AG09319 (cell line): ENCODE measurements at regions not wholly inside any gene's neighbourhood (a gene's known extent, or its start where the extent isn't known, plus 50 kb on each side); places are given as distances from the start of the nearest gene placed in this dataset.

Source experiments
- DNase-seq: peaks from one replicate; pipeline ENCODE4 v3.0.0-alpha.2; 2010; ENCODE audit warnings: low read depth; ENCODE audit errors: extremely low read depth
- TF ChIP-seq, protein P1 (sequence below): IDR thresholded peaks from 2 replicates; pipeline ENCODE4 v1.5.1; 2011; ENCODE audit warnings: low read depth, mild to moderate bottlenecking, inconsistent platforms, low read length, moderate library complexity

DNA sequence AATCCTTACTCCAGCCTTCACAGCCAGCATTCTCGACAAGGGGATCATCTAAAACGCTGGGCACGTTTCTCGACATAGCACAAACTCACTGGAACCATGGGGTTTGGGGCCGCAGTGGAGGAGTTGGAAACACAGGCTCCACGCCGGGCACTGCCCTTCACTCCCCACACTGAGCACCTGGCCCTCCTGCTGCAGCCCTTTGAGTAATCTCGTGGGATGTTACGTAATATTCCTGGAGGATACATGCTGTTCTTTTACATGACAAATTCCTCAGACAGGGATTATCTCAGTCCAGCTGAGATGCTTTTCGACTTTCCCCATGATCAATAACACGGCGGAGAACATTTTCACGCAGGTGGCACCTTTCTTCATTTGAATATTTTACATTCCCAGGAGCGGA, 408.0 kb downstream of the SHANK2 start:
- TF ChIP-seq, protein P1, sequence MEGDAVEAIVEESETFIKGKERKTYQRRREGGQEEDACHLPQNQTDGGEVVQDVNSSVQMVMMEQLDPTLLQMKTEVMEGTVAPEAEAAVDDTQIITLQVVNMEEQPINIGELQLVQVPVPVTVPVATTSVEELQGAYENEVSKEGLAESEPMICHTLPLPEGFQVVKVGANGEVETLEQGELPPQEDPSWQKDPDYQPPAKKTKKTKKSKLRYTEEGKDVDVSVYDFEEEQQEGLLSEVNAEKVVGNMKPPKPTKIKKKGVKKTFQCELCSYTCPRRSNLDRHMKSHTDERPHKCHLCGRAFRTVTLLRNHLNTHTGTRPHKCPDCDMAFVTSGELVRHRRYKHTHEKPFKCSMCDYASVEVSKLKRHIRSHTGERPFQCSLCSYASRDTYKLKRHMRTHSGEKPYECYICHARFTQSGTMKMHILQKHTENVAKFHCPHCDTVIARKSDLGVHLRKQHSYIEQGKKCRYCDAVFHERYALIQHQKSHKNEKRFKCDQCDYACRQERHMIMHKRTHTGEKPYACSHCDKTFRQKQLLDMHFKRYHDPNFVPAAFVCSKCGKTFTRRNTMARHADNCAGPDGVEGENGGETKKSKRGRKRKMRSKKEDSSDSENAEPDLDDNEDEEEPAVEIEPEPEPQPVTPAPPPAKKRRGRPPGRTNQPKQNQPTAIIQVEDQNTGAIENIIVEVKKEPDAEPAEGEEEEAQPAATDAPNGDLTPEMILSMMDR = no peak
- DNase-seq = no peak

- DNase-seq = no peak
- TF ChIP-seq, protein P1 = no peak
Measured at GRCh38 chr11:70845591-70846041, 406.8 kb downstream of the SHANK2 start.

DNA sequence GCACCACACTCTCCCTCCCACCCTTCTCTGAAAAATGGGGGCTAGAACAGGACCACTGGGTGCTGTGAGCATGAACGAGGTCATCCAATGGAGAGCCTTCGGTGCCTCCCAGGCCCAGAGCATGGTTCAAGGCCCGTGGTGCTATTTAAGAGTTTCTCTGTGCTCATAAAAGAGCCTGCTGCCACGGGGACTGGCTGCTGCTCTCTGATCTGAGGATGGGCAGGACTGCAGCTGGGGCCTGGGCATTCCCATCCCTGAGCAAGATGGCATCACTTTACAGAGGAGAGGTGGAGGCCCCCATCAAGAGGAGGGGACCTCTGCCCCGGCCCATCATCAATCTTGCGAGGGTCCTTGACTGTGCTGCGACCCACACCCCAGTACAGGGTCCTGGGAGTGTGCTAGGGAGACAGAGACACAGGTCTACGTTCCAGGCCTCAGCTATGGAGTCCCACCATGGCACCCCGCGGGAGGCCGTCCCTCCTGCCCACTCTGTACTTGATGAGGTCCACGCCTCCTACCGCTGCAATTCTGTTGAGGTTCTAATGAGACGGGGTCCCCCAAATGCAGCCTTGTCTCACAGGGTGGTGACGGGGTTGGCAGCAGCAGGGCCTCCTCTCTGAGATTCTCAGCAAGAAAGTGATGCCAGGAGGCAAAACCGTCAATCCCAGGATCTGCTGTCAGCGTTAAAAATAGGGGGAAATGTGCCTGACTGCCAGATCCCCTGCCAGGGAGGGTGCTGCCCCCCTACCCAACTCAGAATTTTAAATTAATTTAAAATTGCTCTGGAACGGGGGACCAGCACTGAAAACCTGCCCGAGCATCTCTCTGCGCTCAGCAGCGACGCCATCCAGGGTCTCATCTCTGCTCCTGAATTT, 405.4 kb downstream of the SHANK2 start:
- TF ChIP-seq, protein P1 = no peak
- no peak for DNase-seq

DNA sequence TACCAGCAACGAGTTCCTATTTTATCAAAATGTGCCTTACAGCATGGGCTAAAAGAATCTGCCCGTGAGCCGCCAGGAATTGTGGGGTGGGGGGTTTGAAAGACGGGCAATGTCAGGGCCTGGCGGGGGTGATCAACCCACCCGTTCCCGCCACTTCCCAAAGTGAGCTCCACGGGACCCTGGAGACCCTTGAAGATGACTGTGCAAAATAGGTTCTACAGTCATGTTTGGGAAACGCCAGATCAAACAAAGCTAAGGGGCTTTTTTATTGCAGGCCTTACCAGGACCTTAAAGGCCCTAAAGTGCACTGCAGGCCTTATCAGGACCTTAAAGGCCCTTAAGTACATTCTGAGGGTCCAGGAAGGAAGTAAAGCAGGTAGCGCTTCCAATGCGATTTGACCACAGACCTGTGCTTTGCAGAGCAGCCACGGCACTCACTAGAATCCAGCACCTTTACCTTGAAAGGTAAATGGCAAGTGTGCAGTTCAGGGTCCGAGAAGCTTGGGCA, 404.1 kb downstream of the SHANK2 start:
- DNase-seq = no peak
- TF ChIP-seq, protein P1 = no peak

DNA sequence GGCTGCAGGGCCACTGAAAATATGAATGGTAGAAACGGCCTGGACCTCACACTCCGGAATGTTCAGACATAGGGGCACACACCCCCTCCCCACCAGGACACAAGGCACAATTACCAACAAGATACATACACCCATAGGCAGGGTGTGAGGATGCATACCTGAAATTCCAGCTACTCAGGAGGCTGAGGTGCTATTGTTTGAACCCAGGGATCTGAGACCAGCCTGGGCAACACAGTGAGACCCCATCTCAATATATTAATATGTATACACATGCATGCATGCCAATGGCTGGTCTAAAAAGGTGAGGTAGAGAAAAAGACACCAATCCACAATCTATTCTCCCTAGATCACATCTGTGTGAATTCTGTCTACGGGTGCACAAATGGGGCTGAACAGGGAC, 403.3 kb downstream of the SHANK2 start:
- no peak for DNase-seq

DNA sequence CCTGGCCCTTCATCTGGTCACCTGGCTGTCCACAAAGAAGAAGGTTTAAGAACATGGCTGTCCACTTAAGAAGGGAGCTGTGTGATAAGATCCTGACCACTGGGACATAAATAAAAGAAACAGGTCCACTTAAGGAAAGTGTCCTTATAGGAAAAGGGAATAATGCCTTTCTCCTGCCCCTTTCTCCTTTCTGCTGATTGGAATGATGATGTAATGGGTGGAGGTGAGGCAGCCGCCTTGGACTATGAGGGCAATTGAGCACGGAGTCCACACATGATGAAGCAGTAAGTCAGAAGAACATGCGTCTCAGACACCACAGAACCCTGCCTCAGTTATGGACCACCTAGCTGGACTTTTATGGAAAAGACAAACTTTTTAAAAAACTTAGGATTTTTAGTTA, 401.1 kb downstream of the SHANK2 start:
- TF ChIP-seq, protein P1 = no peak
- DNase-seq = no peak

More for the DNA sequence above, 403.3 kb downstream of the SHANK2 start:
- TF ChIP-seq, protein P1 = no peak

DNA sequence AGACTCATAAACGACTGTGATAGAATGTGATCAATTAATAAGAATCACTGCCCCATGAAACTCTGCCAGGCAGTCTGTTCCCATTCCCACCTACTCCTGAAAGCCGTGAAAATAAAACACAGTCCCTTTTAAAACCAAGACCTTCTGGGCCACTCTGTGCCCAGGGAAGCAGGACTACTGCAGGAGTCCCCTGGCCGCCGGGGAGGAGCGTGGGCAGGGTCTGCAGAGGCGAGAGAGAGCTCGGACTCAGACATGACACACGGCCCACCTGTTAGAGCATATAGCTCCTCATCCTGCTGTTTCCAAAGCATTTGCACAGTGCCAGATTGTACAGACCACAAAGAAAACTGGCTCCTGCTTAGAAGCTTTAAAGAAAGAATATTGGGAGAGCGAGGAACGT, 400.5 kb downstream of the SHANK2 start:
- TF ChIP-seq, protein P1 = no peak
- DNase-seq = no peak
